ENCODE measurements at regions not wholly inside any gene's neighbourhood (a gene's known extent, or its start where the extent isn't known, plus 50 kb on each side); places are given as distances from the start of the nearest gene placed in this dataset.

DNA sequence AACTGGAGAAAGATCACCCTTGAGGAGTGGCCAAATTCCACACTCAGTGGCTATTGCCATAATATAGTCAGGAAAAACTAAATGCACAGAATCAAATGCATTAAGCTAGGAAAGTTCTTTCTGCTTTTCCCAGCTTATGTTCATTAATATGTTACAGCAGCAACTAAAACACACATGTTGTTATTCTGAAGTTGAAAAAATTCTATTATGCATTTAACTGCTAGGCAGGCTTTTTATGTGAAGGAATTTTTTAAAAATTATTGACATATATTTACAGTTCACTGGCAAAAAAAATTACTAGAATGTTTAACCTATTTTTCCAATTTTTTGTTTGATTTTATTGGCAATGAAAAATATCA, 135.2 kb upstream of the IL12A start:
- Mint-ChIP-seq H3K4me3 (peak overlapping the region; percentile 87), H3K36me3 (ENCODE audit: low read depth) (peaks cover 9% of the 10 kb centered on the region; the same call in 1 of the 2 replicates), H3K4me1 (ENCODE audit: low read depth) (peaks cover 84% of the 10 kb centered on the region), H3K27me3 (ENCODE audit: insufficient read depth) (no peaks in the 10 kb centered on the region), H3K9me3 (no peaks in the 10 kb centered on the region), H3K27ac (peak overlapping the region; percentile 94)
- TF ChIP-seq, protein P1, sequence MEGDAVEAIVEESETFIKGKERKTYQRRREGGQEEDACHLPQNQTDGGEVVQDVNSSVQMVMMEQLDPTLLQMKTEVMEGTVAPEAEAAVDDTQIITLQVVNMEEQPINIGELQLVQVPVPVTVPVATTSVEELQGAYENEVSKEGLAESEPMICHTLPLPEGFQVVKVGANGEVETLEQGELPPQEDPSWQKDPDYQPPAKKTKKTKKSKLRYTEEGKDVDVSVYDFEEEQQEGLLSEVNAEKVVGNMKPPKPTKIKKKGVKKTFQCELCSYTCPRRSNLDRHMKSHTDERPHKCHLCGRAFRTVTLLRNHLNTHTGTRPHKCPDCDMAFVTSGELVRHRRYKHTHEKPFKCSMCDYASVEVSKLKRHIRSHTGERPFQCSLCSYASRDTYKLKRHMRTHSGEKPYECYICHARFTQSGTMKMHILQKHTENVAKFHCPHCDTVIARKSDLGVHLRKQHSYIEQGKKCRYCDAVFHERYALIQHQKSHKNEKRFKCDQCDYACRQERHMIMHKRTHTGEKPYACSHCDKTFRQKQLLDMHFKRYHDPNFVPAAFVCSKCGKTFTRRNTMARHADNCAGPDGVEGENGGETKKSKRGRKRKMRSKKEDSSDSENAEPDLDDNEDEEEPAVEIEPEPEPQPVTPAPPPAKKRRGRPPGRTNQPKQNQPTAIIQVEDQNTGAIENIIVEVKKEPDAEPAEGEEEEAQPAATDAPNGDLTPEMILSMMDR (IDR thresholded peaks at IDR 0.05): no peak
- DNase-seq: no peak

DNA sequence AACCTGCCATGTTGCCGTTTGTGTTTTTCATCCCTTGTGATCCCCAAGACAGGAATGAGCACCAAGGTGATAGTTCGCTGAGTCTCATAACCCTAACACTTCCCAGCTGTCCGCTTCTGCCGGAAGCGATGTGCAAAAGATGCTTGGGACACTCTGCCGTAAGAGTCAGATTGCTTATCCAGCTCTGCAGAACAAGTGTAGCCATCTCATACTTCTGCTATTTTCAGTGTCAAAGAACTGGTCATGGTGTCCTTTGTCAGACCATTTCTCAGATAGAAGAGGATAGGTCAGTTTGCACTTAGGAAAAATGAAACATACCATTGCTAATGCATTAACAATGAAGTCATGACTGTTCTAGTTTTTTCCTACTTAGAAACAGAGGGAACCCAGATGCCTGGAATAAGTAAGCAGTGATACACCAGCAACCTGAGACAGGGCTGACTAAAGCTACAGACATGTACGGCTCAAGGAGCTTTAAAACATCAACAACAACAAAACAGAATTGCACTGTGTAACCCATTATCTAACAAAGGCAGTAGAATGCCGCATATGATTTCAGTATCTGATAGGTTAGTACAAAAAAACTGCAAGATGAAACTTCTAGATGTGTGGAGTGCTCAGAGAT, 134.0 kb upstream of the IL12A start:
- peak; percentile 97 for DNase-seq
- TF ChIP-seq, protein P1 (IDR thresholded peaks at IDR 0.05): no peak
- Mint-ChIP-seq H3K4me1 (ENCODE audit: low read depth) (peaks cover 88% of the 10 kb centered on the region), H3K9me3 (no peaks in the 10 kb centered on the region), H3K36me3 (ENCODE audit: low read depth) (peaks cover 8% of the 10 kb centered on the region; the same call in 1 of the 2 replicates), H3K27ac (peak overlapping the region; percentile 94), H3K27me3 (ENCODE audit: insufficient read depth) (no peaks in the 10 kb centered on the region), H3K4me3 (peak overlapping the region; percentile 87)

DNA sequence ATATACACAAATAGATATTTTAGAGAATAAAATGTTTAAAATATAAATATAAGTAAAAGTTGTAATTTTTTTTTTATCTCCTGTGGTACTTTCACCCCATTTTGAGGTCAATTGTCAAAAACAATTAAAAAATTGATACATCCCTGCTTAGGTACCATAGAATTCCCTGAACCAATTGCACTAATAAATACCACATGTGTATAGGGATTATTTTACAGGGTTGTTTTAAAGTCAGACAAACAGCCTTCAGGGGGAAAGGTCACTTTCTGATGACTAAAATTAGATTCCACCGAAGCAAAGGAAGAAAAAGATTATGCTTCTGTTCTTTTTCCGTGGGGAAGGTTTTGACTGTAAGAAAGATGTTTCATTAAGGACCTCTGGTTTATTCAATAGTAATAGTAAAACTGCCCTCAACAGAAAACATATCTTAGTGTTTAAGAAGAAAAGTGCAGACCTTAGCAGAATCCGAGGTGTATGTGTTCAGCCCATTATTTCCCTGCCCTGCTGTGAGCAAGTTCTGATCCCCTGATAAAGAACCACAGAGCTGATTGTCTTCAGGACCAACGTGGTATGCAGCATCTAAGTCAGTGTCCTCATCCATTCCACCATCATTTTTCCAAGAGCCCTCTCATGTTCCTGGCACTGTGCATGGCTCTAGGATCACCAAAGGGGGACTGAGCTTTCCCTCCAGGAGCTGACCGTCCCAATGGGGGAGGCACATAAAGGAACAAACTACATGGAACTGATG, 132.9 kb upstream of the IL12A start:
- 0 out of 2 replicates have a peak, but pooled peaks cover 5% of the 10 kb centered on the region for H3K36me3 Mint-ChIP-seq (ENCODE audit: low read depth)
- peak; percentile 26 for DNase-seq

DNA sequence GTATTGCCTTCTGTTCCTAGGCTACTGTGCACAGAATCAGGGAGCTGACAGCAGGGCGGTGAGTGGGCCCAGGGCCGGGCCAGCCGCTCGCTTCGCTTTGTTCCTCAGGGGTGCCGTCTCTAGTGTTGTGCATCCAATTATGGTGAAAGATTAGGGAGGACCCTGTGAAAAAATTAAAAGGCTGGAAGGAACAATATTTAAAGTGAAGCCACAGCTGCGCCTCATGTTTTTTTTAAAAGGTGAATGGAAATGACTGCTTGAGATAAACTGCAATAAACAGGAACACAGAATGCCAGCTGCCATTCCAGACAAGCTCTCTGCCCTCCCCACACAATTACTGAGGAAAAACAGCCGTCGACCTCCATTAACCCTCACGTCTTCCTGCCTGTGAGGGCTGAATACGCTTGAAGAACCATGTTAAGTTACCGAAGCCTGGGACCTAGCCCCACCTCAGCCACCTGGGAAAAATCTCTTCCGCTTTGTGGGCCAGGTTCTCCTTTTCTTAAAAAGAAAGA, 132.0 kb upstream of the IL12A start:
- Mint-ChIP-seq H3K27me3 (ENCODE audit: insufficient read depth) (no peaks in the 10 kb centered on the region), H3K36me3 (ENCODE audit: low read depth) (0 out of 2 replicates have a peak, but pooled peaks cover 5% of the 10 kb centered on the region), H3K27ac (peak overlapping the region; percentile 38), H3K4me1 (ENCODE audit: low read depth) (peaks cover 94% of the 10 kb centered on the region), H3K4me3 (no peak overlapping the region), H3K9me3 (no peaks in the 10 kb centered on the region)
- no peak for DNase-seq
- TF ChIP-seq, protein P1 (IDR thresholded peaks at IDR 0.05): no peak

More for the DNA sequence above, 132.9 kb upstream of the IL12A start:
- Mint-ChIP-seq H3K27me3 (ENCODE audit: insufficient read depth) (no peaks in the 10 kb centered on the region), H3K4me1 (ENCODE audit: low read depth) (peaks cover 94% of the 10 kb centered on the region), H3K9me3 (no peaks in the 10 kb centered on the region), H3K4me3 (peak overlapping the region; percentile 87), H3K27ac (peak overlapping the region; percentile 86)
- TF ChIP-seq, protein P1 (IDR thresholded peaks at IDR 0.05): no peak

DNA sequence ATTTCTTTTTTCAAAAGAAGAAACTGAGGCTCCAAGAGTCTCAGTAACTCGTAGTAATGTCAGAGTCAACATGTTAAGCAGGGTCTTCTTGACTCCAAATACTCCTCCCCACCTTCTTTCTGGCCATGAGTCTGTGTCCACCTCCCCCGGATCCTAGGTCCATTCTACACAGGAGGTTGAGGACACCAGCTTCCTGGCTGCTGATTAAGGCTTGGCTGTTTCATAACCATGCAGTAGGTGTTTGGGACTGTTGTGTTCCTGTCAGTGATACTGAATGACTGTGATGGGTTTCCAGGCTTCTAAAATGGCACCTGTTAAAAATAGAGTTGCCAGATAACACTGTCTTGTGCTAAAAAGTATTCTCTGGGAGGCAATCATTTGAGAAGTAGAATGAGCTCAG, 130.8 kb upstream of the IL12A start:
- DNase-seq: no peak
- Mint-ChIP-seq H3K4me1 (ENCODE audit: low read depth) (peaks cover 89% of the 10 kb centered on the region), H3K36me3 (ENCODE audit: low read depth) (0 out of 2 replicates have a peak, but pooled peaks cover 5% of the 10 kb centered on the region), H3K9me3 (no peaks in the 10 kb centered on the region), H3K27ac (no peak overlapping the region), H3K27me3 (ENCODE audit: insufficient read depth) (no peaks in the 10 kb centered on the region), H3K4me3 (no peak overlapping the region)
- TF ChIP-seq, protein P1 (IDR thresholded peaks at IDR 0.05): no peak

Data from HFFc6 (cell line).